Right atrium auricular region (tissue), 2 donors: ENCODE measurements at regions not wholly inside any gene's neighbourhood (a gene's known extent, or its start where the extent isn't known, plus 50 kb on each side); places are given as distances from the start of the nearest gene placed in this dataset.
A peak's percentile ranks its signal among the peaks of the same experiment; 100 is the strongest.

ENCODE experiments used
- DNase-seq: peaks from one replicate; pipeline ENCODE4 v3.0.0-alpha.2; 2019; ENCODE audit warnings: low spot score
- H3K27ac ChIP-seq, 2 donors: fragments of 200-600 bp; sonication (generic); 1 replicate in 1 of 2; 2 replicates in 1 of 2; pipeline ENCODE4 v1.5.1; 2016 to 2019
- H3K27me3 ChIP-seq, 2 donors: fragments of 200-600 bp; sonication (generic); one replicate each; pipeline versions ENCODE4 v1.5.1 to v1.6.0; 2017 to 2019
- H3K36me3 ChIP-seq: fragments of 200-600 bp; sonication (generic); one replicate; pipeline ENCODE4 v1.5.1; 2016
- H3K4me1 ChIP-seq, 2 donors: fragments of 200-600 bp; sonication (generic); one replicate each; pipeline versions ENCODE4 v1.5.1 to v1.6.0; 2017 to 2019
- H3K4me3 ChIP-seq, 2 donors: fragments of 200-600 bp; sonication (generic); 1 replicate in 1 of 2; 2 replicates in 1 of 2; pipeline ENCODE4 v1.5.1; 2017 to 2019; ENCODE audit warnings: mild to moderate bottlenecking in 1 of 2, moderate library complexity in 1 of 2
- H3K9me3 ChIP-seq, 2 donors: fragments of 200-600 bp; sonication (generic); one replicate each; pipeline ENCODE4 v1.5.1; 2019
- CTCF ChIP-seq, 2 donors: fragments of 200-600 bp; sonication (generic); IDR thresholded peaks; one replicate each; pipeline ENCODE4 v1.5.1; 2019; ENCODE audit warnings: antibody characterized with exemption in 2 of 2

- H3K4me3 ChIP-seq = no peak overlapping the region
- H3K36me3 ChIP-seq = no peaks in the 10 kb centered on the region
- no peak for DNase-seq
- H3K27ac ChIP-seq = no peak overlapping the region
- H3K27me3 ChIP-seq = no peaks in the 10 kb centered on the region
- peaks cover 0 to 4% of the 10 kb centered on the region in 2 donors for H3K4me1 ChIP-seq
- H3K9me3 ChIP-seq = peaks cover 0 to 6% of the 10 kb centered on the region in 2 donors
- no peak for TF ChIP-seq CTCF (IDR thresholded peaks at IDR 0.05)
These were observed 98.8 kb upstream of the NR4A3 start for GRCh38 chr9:99722877-99723276.

- no peak overlapping the region for H3K27ac ChIP-seq
- peaks cover 0 to 6% of the 10 kb centered on the region in 2 donors for H3K9me3 ChIP-seq
- no peak overlapping the region for H3K4me3 ChIP-seq
- peaks cover 0 to 4% of the 10 kb centered on the region in 2 donors for H3K4me1 ChIP-seq
- TF ChIP-seq CTCF (IDR thresholded peaks at IDR 0.05) = no peak
- no peaks in the 10 kb centered on the region for H3K27me3 ChIP-seq
- no peak for DNase-seq
- H3K36me3 ChIP-seq = no peaks in the 10 kb centered on the region
These were observed 97.0 kb upstream of the NR4A3 start for GRCh38 chr9:99724640-99725039.

- Histone ChIP-seq H3K27me3 (no peaks in the 10 kb centered on the region), H3K27ac (no peak overlapping the region), H3K4me3 (no peak overlapping the region), H3K4me1 (peaks cover 0 to 4% of the 10 kb centered on the region in 2 donors), H3K36me3 (no peaks in the 10 kb centered on the region), H3K9me3 (peaks cover 0 to 3% of the 10 kb centered on the region in 2 donors)
- no peak for TF ChIP-seq CTCF (IDR thresholded peaks at IDR 0.05)
- DNase-seq = no peak
These were observed 95.8 kb upstream of the NR4A3 start for GRCh38 chr9:99725852-99726251.

GRCh38 chr9:99726758-99727157, 94.9 kb upstream of the NR4A3 start:
- peaks cover 0 to 6% of the 10 kb centered on the region in 2 donors for H3K4me1 ChIP-seq
- no peaks in the 10 kb centered on the region for H3K9me3 ChIP-seq
- no peak for DNase-seq
- H3K36me3 ChIP-seq = no peaks in the 10 kb centered on the region
- TF ChIP-seq CTCF (IDR thresholded peaks at IDR 0.05) = no peak
- no peak overlapping the region for H3K4me3 ChIP-seq
- H3K27me3 ChIP-seq = no peaks in the 10 kb centered on the region
- no peak overlapping the region for H3K27ac ChIP-seq

GRCh38 chr9:99730062-99730461, 91.6 kb upstream of the NR4A3 start:
- H3K4me1 ChIP-seq = peaks cover 0 to 22% of the 10 kb centered on the region in 2 donors
- H3K4me3 ChIP-seq = no peak overlapping the region
- no peaks in the 10 kb centered on the region for H3K9me3 ChIP-seq
- no peak overlapping the region for H3K27ac ChIP-seq
- H3K27me3 ChIP-seq = no peaks in the 10 kb centered on the region
- no peak for TF ChIP-seq CTCF (IDR thresholded peaks at IDR 0.05)
- no peaks in the 10 kb centered on the region for H3K36me3 ChIP-seq
- DNase-seq = no peak

GRCh38 chr9:99731950-99732349, 89.7 kb upstream of the NR4A3 start:
- Histone ChIP-seq H3K4me3 (no peak overlapping the region), H3K27me3 (no peaks in the 10 kb centered on the region), H3K9me3 (no peaks in the 10 kb centered on the region), H3K27ac (peak overlapping the region; percentile 50 to 60), H3K4me1 (peaks cover 0 to 18% of the 10 kb centered on the region in 2 donors), H3K36me3 (no peaks in the 10 kb centered on the region)
- DNase-seq = no peak
- TF ChIP-seq CTCF (IDR thresholded peaks at IDR 0.05) = no peak
